Psoas muscle (tissue), 7 donors: ENCODE measurements at regions not wholly inside any gene's neighbourhood (a gene's known extent, or its start where the extent isn't known, plus 50 kb on each side); places are given as distances from the start of the nearest gene placed in this dataset.

Experiments
- ATAC-seq, 4 donors: fragments of 200-7000 bp; cut with Tn5 transposase; one replicate each; pipeline ENCODE4 v1.9.1; 2020; ENCODE audit warnings: moderate library complexity in 3 of 4, mild to moderate bottlenecking in 2 of 4
- DNase-seq, 2 donors: peaks; one replicate each; pipeline ENCODE4 v3.0.0-alpha.2; 2020
- H3K27ac ChIP-seq: fragments of 200-600 bp; one replicate; pipeline ENCODE4 v1.8.0; 2022
- H3K27me3 ChIP-seq, 3 donors: fragments of 200-600 bp in 1 of 3; one replicate each; pipeline versions ENCODE4 v1.6.1 to v1.8.0; 2013 to 2022; ENCODE audit warnings: low read length in 2 of 3, mild to moderate bottlenecking in 2 of 3, moderate library complexity in 1 of 3; ENCODE audit not compliant: insufficient read depth in 3 of 3
- H3K36me3 ChIP-seq, 2 donors: fragments of 200-600 bp in 1 of 2; one replicate each; pipeline versions ENCODE4 v1.6.1 to v1.8.0; 2013 to 2022; ENCODE audit warnings: low read depth in 1 of 2, mild to moderate bottlenecking in 1 of 2, moderate library complexity in 1 of 2; ENCODE audit not compliant: insufficient read depth in 1 of 2
- H3K4me1 ChIP-seq: fragments of 200-600 bp; one replicate; pipeline ENCODE4 v1.8.0; 2022
- H3K4me3 ChIP-seq: fragments of 200-600 bp; one replicate; pipeline ENCODE4 v1.8.0; 2022; ENCODE audit warnings: mild to moderate bottlenecking
- H3K9me3 ChIP-seq: fragments of 200-600 bp; one replicate; pipeline ENCODE4 v1.8.0; 2022
- WGBS, 3 donors: extraction: QIAGEN DNeasy Blood & Tissue Kit; methylation state at CpG; one replicate each; pipeline versions ENCODE4 v1.1.6 to v1.1.7; 2013; 5-methylcytosine and 5-hydroxymethylcytosine counted together
- intact Hi-C, 2 donors: fragments of 100-400 bp; cut with DNase I; formaldehyde crosslinking; loops; one replicate each; pipeline versions ENCODE4 v1.11.0 to v1.14.2; 2022
- TF ChIP-seq, protein P1 (sequence below): fragments of 200-600 bp; IDR thresholded peaks from one replicate; pipeline ENCODE4 v1.8.0; 2022; ENCODE audit warnings: antibody characterized with exemption
- donor health status: healthy with polysubstance abuse.
- donor health status: DM: no; HTN: no; CAD: no; lungs with moderate emphysema.
- donor health status: Bipolar disorder and iron deficiency.
- donor health status: healthy.
- donor health status: DM: yes; HTN: yes; CAD: no.
- donor health status: DM: no; HTN: no; CAD: no.
- donor health status: DM: yes; HTN: yes; CAD: no.

GRCh38 chr13:107170270-107170931, 602.5 kb upstream of the ARGLU1 start:
- H3K9me3 ChIP-seq, result no peaks in the 10 kb centered on the region
- ATAC-seq (no peak), DNase-seq (no peak)
- H3K27ac ChIP-seq, result no peak overlapping the region
- H3K4me3 ChIP-seq, result no peak overlapping the region
- WGBS, 3 donors, result 33 to 38% (median 35%) methylated on average over 12 of the region's 12 CpGs
- no peaks in the 10 kb centered on the region for H3K27me3 ChIP-seq
- TF ChIP-seq, protein P1, sequence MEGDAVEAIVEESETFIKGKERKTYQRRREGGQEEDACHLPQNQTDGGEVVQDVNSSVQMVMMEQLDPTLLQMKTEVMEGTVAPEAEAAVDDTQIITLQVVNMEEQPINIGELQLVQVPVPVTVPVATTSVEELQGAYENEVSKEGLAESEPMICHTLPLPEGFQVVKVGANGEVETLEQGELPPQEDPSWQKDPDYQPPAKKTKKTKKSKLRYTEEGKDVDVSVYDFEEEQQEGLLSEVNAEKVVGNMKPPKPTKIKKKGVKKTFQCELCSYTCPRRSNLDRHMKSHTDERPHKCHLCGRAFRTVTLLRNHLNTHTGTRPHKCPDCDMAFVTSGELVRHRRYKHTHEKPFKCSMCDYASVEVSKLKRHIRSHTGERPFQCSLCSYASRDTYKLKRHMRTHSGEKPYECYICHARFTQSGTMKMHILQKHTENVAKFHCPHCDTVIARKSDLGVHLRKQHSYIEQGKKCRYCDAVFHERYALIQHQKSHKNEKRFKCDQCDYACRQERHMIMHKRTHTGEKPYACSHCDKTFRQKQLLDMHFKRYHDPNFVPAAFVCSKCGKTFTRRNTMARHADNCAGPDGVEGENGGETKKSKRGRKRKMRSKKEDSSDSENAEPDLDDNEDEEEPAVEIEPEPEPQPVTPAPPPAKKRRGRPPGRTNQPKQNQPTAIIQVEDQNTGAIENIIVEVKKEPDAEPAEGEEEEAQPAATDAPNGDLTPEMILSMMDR, result no peak
- no peaks in the 10 kb centered on the region for H3K36me3 ChIP-seq
- intact Hi-C loops, result no loop called here
- H3K4me1 ChIP-seq, result no peaks in the 10 kb centered on the region

DNA sequence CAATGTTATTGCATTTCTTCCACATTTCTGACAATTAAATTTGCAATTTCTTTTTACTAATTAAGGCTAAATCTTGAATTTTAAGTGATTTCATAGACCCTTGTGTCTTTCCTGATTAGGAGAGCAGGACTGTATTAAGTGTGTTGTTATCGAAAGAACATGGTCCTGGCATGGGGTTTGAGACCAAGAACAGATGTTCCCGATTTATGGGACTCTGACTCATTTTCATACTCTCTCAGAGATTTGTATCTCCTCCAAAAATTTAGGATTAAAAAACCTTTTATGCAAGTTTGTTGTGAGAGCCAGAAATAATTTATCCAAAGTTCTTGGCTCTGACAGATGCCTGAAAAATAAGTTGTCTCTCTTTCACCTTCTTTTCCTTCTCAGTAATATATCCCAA, 589.3 kb upstream of the ARGLU1 start:
- TF ChIP-seq, protein P1, result no peak
- Histone ChIP-seq H3K27ac (no peak overlapping the region), H3K36me3 (no peaks in the 10 kb centered on the region), H3K4me3 (no peak overlapping the region), H3K4me1 (no peaks in the 10 kb centered on the region), H3K27me3 (no peaks in the 10 kb centered on the region), H3K9me3 (no peaks in the 10 kb centered on the region)
- intact Hi-C loops, result no loop called here
- no peak for ATAC-seq
- WGBS, 3 donors, result 15 to 35% (median 23%) methylated on average over 2 of the region's 2 CpGs
- DNase-seq, result no peak

DNA sequence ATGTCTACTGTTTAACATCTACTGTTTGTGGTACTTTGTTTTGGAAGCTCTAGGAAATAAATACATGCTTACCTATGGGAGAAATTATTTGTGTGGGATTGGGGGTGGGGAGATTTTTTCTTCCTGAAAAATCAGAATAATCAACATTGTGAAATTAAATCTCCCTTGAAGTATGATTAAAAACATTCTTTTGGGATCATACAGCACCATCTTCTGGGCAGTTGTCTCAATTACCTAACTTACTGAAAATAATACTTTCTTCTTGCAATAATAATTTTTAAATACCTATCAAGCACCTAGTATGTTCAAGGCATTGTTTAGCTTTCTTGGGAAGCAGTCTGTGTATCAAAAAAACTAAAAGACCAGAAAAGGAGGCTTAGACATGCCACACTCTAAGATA, 576.5 kb upstream of the ARGLU1 start:
- H3K9me3 ChIP-seq, result no peaks in the 10 kb centered on the region
- no peaks in the 10 kb centered on the region for H3K4me1 ChIP-seq
- no peaks in the 10 kb centered on the region for H3K27me3 ChIP-seq
- intact Hi-C loops, result no loop called here
- no peak overlapping the region for H3K4me3 ChIP-seq
- DNase-seq (no peak), ATAC-seq (no peak)
- no peaks in the 10 kb centered on the region for H3K36me3 ChIP-seq
- H3K27ac ChIP-seq, result no peak overlapping the region
- TF ChIP-seq, protein P1, result no peak

DNA sequence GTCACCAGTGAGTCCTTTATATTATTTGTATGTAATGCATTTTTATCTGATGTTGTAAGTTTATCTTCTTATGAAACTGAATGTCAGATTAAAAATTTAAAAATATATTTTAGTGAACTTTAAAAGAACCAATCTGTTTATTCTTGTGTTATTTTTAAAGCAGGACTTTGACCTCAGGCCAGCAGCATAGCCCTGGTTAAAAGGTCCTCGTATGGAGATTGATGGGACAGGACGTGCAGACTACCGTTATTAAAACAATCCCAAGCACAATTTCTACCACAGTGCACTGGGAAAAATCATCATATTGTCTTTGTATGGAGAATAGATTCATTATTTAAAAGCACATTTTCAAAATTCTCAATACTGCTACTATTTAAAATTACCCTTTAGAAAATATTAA, 573.8 kb upstream of the ARGLU1 start:
- H3K27ac ChIP-seq, result no peak overlapping the region
- no peaks in the 10 kb centered on the region for H3K9me3 ChIP-seq
- intact Hi-C loops, result no loop called here
- peaks cover 3% of the 10 kb centered on the region for H3K4me1 ChIP-seq
- TF ChIP-seq, protein P1, result no peak
- no peaks in the 10 kb centered on the region for H3K36me3 ChIP-seq
- H3K27me3 ChIP-seq, result no peaks in the 10 kb centered on the region
- 57 to 78% (median 68%) methylated on average over 3 of the region's 3 CpGs for WGBS, 3 donors
- no peak for ATAC-seq
- no peak for DNase-seq
- H3K4me3 ChIP-seq, result no peak overlapping the region

DNA sequence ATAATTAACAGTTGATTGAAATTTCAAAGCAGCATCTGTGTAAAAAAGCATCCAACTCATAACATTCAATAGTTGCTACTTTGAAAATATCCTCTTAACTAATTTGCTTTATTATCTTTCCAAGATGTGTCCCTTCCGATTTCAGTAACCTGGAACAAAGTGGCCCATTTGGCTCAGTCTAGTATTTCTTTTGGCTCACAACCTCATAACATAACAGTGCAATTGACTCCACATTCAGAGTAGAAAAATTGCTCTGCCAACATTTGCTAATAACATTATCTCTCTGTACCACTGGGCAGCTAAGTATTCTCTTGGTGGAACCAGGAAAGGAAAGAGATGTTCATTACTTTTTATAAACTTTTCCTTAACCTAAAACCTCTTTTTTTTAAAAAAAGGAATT, 571.1 kb upstream of the ARGLU1 start:
- Histone ChIP-seq H3K4me3 (no peak overlapping the region), H3K27me3 (no peaks in the 10 kb centered on the region), H3K4me1 (peaks cover 3% of the 10 kb centered on the region), H3K36me3 (no peaks in the 10 kb centered on the region), H3K27ac (no peak overlapping the region), H3K9me3 (no peaks in the 10 kb centered on the region)
- ATAC-seq (peak in 1 of 4 donors; percentile 40), DNase-seq (no peak)
- TF ChIP-seq, protein P1, result no peak
- intact Hi-C loops, result no loop called here
- WGBS, 3 donors, result 6 to 24% (median 9%) methylated on average over 1 of the region's 1 CpG
